ENCODE measurements at regions not wholly inside any gene's neighbourhood (a gene's known extent, or its start where the extent isn't known, plus 50 kb on each side); places are given as distances from the start of the nearest gene placed in this dataset.

DNA sequence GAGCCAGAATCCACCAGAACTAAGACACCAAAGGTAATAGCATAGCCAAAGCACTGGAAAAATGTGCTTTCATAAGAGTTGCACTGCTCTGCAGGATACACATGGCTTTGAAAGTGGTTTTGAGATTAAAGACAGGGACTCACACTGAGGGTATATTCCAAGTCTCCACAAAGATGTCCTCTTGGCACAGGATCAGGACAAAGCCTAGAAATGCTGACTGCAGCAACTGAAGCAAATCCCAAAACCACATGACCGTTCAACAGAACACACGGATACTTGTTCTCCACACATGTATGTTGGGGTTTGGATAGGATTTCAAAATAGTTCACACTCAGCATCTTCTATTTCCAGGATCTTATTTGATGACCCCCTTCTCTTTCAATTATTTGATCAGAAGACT, 364.3 kb upstream of the HSF2 start:
- TF ChIP-seq, protein P1, sequence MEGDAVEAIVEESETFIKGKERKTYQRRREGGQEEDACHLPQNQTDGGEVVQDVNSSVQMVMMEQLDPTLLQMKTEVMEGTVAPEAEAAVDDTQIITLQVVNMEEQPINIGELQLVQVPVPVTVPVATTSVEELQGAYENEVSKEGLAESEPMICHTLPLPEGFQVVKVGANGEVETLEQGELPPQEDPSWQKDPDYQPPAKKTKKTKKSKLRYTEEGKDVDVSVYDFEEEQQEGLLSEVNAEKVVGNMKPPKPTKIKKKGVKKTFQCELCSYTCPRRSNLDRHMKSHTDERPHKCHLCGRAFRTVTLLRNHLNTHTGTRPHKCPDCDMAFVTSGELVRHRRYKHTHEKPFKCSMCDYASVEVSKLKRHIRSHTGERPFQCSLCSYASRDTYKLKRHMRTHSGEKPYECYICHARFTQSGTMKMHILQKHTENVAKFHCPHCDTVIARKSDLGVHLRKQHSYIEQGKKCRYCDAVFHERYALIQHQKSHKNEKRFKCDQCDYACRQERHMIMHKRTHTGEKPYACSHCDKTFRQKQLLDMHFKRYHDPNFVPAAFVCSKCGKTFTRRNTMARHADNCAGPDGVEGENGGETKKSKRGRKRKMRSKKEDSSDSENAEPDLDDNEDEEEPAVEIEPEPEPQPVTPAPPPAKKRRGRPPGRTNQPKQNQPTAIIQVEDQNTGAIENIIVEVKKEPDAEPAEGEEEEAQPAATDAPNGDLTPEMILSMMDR (IDR thresholded peaks at IDR 0.05; ENCODE audit: borderline replicate concordance, insufficient read depth, low read depth, low read length): no peak
- H3K4me3 ChIP-seq (ENCODE audit: low read depth, low read length): no peak overlapping the region

DNA sequence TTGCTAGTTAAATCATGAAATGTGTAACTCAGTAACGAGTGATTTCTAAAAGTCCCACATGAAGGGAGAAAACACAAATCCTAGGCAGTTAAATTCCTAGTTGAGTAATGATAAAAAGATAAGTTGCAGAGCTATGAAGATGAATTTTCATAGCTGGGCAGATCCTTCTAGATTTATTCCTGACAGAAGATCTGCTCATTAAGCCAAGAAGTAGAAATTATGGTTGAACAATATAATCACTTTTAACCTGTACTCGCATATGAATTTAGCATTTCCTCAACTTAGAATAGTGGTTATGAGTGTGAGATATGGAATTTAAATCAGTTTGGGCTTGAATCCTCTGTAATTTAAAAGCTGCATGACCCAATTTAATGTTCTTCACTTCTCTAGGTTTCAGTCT, 359.2 kb upstream of the HSF2 start:
- H3K4me3 ChIP-seq (ENCODE audit: low read depth, low read length): no peak overlapping the region
- TF ChIP-seq, protein P1 (IDR thresholded peaks at IDR 0.05; ENCODE audit: borderline replicate concordance, insufficient read depth, low read depth, low read length): no peak

DNA sequence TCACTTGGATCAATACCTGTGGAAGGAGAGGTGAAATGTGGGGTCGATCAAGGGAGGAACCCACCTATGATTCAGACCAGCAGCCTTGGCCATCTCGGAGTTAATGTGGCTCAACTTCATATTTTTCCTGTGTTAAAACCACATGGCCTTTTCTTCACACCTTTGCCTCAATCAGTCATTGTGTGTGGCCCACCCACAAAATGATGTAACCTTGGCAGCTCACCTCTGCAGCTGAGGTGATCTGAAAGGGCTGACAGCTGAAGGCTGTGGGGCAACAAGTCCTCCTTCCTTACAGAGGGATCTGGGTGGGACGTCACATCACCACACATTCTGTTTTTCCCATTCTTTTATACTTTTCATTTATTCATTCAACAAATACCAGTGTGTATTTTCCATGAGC, 357.1 kb upstream of the HSF2 start:
- TF ChIP-seq, protein P1 (IDR thresholded peaks at IDR 0.05; ENCODE audit: borderline replicate concordance, insufficient read depth, low read depth, low read length): no peak
- no peak overlapping the region for H3K4me3 ChIP-seq (ENCODE audit: low read depth, low read length)

DNA sequence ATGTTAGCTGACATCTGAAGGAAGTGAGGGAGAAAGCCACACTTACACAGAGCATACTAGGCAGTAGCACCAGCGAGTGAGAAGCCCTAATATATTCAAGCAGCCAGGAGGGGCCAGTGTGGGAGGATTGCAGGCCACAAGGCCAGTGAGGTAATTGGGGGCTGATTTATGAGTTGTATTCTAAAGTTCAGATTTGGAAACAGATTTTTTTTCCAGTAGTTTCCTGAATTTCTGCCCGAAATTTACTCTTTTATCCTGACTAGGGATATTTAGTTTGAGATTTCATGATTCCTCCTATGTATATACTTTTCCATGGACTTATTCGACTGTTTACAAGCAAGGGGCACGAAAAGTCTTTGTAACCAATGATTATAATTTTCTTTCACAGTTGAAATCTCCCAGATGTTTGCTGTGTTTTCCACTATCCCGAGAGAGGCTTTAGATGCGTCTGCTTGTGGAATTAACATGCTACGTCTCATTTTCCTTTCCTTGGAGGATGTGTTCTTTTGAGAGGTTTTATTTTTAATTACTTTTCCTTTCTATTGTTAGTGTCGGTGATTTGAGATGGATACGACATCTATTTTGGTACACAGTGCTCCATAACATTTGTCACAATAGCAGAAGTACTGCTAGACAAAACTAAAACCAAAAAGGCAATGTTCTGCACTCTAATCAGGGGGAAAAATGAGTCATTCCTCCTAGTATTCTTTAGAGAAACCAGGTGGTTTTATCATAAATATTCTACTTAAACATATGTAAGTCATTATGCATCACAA, 356.3 kb upstream of the HSF2 start:
- H3K4me3 ChIP-seq (ENCODE audit: low read depth, low read length): no peak overlapping the region
- TF ChIP-seq, protein P1 (IDR thresholded peaks at IDR 0.05; ENCODE audit: borderline replicate concordance, insufficient read depth, low read depth, low read length): no peak

DNA sequence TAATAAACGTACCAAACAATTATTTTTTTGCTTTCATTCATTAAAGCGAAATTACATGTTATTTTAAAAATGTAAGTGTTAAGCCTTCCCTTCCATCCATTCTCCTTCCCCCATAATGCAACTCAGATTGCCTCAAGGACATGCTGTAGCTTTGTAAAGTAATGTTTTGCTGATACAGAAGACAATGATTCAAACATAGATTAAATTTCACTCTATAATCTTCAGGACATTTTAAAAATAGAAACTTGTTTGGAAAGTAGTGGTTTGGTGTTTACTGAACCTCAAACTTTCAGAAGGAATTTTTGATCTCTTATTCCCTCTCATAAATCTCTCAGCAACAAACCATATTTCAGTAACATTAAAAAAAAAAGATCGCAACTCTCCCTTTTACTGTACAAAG, 350.9 kb upstream of the HSF2 start:
- H3K4me3 ChIP-seq (ENCODE audit: low read depth, low read length): no peak overlapping the region
- TF ChIP-seq, protein P1 (IDR thresholded peaks at IDR 0.05; ENCODE audit: borderline replicate concordance, insufficient read depth, low read depth, low read length): no peak

DNA sequence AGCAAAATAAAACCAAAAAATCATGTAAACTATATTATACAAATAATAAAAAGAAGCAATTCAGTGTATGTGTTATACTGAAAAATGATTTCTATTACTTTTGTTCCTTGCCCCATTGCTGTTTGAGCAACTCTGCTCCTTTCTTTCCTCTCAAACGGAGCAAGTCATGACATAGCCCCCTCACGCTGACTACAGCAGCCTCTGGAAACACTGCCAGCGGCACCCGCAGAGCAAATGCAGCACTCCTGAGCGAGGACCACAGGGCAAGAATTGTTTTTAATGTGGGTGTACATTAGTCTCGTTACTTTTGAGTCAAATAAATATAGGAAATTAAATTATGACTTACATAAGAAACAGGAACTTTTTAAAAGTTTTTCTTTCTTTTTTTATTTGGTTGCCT, 350.1 kb upstream of the HSF2 start:
- no peak overlapping the region for H3K4me3 ChIP-seq (ENCODE audit: low read depth, low read length)
- TF ChIP-seq, protein P1 (IDR thresholded peaks at IDR 0.05; ENCODE audit: borderline replicate concordance, insufficient read depth, low read depth, low read length): no peak

DNA sequence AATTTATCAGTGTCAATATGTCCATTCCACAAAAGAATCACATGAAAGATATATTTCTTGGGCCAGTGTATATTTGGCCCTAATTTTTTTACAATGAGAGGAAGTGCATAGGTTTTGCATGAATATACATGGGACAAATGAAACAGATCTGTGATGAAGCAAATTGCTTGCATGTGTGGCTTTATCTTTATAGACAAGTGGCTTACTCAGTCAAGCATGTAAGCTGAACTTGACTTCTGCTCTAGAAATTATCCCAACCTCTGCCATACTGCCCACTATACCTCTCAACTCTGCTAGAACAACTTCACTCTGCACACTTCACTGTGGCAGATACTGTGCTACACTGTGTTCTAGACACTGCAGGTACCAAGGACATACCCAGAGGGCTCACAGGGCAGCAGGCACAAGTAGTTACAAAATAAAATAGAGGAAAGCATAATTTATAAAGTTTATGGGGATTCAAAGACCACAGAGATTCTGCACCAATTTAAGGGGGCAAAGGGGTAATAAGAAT, 349.2 kb upstream of the HSF2 start:
- H3K4me3 ChIP-seq (ENCODE audit: low read depth, low read length): no peak overlapping the region
- TF ChIP-seq, protein P1 (IDR thresholded peaks at IDR 0.05; ENCODE audit: borderline replicate concordance, insufficient read depth, low read depth, low read length): no peak
